GM13977 (cell line): ENCODE measurements at regions not wholly inside any gene's neighbourhood (a gene's known extent, or its start where the extent isn't known, plus 50 kb on each side); places are given as distances from the start of the nearest gene placed in this dataset.

Experiments
- DNase-seq: peaks from one replicate; pipeline ENCODE4 v3.0.0; 2012; ENCODE audit warnings: low spot score
- in situ Hi-C: fragments of 300-500 bp; cut with MboI; formaldehyde crosslinking; loops from one replicate; pipeline ENCODE4 v1.12.0; 2022; ENCODE audit warnings: low sequenced_read_pairs, low pct_unique_long_range_greater_than_20kb, mixed read lengths, inconsistent platforms; ENCODE audit not compliant: unreplicated experiment
- TF ChIP-seq, protein P1 (sequence below): IDR thresholded peaks from 2 replicates; pipeline ENCODE4 v1.5.1; 2012; ENCODE audit warnings: mild to moderate bottlenecking, control low read depth; ENCODE audit not compliant: insufficient read depth; ENCODE audit errors: extremely low read depth, missing control alignments

GRCh38 chr4:11053601-11054220 lies 369.1 kb upstream of the CLNK start:
- in situ Hi-C loops: no loop called here
- TF ChIP-seq, protein P1, sequence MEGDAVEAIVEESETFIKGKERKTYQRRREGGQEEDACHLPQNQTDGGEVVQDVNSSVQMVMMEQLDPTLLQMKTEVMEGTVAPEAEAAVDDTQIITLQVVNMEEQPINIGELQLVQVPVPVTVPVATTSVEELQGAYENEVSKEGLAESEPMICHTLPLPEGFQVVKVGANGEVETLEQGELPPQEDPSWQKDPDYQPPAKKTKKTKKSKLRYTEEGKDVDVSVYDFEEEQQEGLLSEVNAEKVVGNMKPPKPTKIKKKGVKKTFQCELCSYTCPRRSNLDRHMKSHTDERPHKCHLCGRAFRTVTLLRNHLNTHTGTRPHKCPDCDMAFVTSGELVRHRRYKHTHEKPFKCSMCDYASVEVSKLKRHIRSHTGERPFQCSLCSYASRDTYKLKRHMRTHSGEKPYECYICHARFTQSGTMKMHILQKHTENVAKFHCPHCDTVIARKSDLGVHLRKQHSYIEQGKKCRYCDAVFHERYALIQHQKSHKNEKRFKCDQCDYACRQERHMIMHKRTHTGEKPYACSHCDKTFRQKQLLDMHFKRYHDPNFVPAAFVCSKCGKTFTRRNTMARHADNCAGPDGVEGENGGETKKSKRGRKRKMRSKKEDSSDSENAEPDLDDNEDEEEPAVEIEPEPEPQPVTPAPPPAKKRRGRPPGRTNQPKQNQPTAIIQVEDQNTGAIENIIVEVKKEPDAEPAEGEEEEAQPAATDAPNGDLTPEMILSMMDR: no peak
- DNase-seq: no peak

- in situ Hi-C loops: no loop called here
- DNase-seq: no peak
- TF ChIP-seq, protein P1: no peak
These were observed 366.6 kb upstream of the CLNK start for GRCh38 chr4:11051181-11051580.

GRCh38 chr4:11050766-11051165 lies 366.2 kb upstream of the CLNK start:
- no peak for DNase-seq
- in situ Hi-C loops: no loop called here
- TF ChIP-seq, protein P1: no peak

GRCh38 chr4:11049001-11049400 lies 364.4 kb upstream of the CLNK start:
- in situ Hi-C loops: no loop called here
- TF ChIP-seq, protein P1: no peak

DNA sequence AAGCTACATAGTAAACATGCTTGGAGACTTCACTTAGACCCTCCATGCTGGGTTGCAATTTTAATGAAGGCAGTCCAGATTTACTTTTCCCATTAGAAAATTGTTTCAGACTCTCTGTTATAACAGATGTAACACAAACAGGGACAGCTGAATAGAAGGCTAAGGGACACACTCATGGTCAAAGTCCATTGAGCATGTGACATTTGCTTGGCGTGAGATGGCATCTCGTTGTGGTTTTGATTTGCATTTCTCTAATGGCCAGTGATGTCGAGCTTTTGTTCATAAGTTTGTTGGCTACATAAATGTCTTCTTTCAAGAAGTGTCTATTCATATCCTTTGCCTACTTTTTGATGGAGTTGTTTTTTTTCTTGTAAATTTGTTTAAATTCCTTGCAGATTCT lies 358.2 kb upstream of the CLNK start:
- in situ Hi-C loops: no loop called here
- TF ChIP-seq, protein P1: no peak
- no peak for DNase-seq

More at GRCh38 chr4:11049001-11049400, 364.4 kb upstream of the CLNK start:
- DNase-seq: no peak

DNA sequence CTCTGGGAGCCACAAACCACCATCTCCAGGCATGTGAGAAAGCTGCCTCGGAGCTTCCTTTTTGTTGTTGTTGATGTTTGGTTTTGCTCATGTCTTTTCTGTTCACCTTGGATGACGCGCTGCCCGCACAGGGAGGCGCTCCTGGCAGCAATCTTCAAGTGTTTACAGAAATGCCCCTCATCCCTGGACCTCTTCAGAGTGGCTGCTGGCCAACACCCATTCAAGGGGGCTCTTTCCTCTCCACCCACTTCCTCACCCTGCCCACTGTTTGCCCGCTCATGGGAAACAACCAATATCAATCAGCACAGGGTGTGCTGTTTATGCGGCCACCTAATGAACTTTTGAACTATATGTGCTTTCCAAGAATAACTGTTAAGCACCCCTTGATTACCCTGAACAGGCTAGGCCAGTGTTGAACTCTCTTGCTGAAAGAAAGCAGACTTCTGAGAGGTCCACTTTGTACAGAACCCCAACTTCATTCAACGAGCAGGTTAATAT lies 355.1 kb upstream of the CLNK start:
- in situ Hi-C loops: no loop called here
- no peak for DNase-seq
- TF ChIP-seq, protein P1: no peak
